GM12878 (cell line): ENCODE measurements at regions not wholly inside any gene's neighbourhood (a gene's known extent, or its start where the extent isn't known, plus 50 kb on each side); places are given as distances from the start of the nearest gene placed in this dataset.

Experiments
- ATAC-seq: fragments of 200-7000 bp; cut with Tn5 transposase; 3 replicates; pipeline ENCODE4 v1.9.1; 2020; ENCODE audit warnings: mild to moderate bottlenecking, moderate library complexity
- BruUV-seq: library from RNA; stranded (reverse); fragments of 400-500 nt; replicated peaks from 2 replicates; lab custom pipeline; 2021; lab: Mats Ljungman, UMichigan
- CTCF ChIA-PET: fragments of 300-600 bp; sonication (Branson Sonifier 250); formaldehyde crosslinking; extraction: SDS; loops from one replicate; lab custom pipeline; 2021; ENCODE audit warnings: inconsistent platforms; lab: Yijun Ruan, JAX
- POLR2A ChIA-PET: fragments of 350-600 bp; formaldehyde crosslinking; extraction: SDS; loops from one replicate; lab custom pipeline; 2021; ENCODE audit warnings: inconsistent platforms; lab: Charles Lee
- RAD21 ChIA-PET: fragments of 300-600 bp; sonication (Branson Sonifier 250); formaldehyde crosslinking; loops from one replicate; lab custom pipeline; 2023; ENCODE audit warnings: antibody characterized with exemption; ENCODE audit not compliant: unreplicated experiment; lab: Charles Lee
- SMC1A ChIA-PET: fragments of 300-600 bp; sonication (Branson Sonifier 250); formaldehyde crosslinking; loops from one replicate; lab custom pipeline; 2023; ENCODE audit not compliant: unreplicated experiment, uncharacterized antibody; lab: Charles Lee
- DNase-seq: peaks from one replicate; pipeline ENCODE4 v3.0.0-alpha.2; 2011; ENCODE audit warnings: low read depth, low spot score
- FAIRE-seq: peaks from 3 replicates; lab custom pipeline; 2011; peaks lifted over from hg19 to GRCh38; lab: Jason Lieb, UNC
- H2AFZ ChIP-seq: 2 replicates; pipeline ENCODE4 v1.6.0; 2011; ENCODE audit warnings: low read depth, low read length, control low read depth; ENCODE audit not compliant: control insufficient read depth
- H3K27ac ChIP-seq: 2 replicates; pipeline ENCODE4 v1.5.1; 2011; ENCODE audit warnings: control low read depth; ENCODE audit not compliant: control insufficient read depth, insufficient read depth
- H3K27me3 ChIP-seq, 2 experiments: replicated peaks in 1 of 2; 2 replicates each; pipeline versions ENCODE4 v1.6.0 to v1.6.1; 2011; ENCODE audit warnings: low read length in 1 of 2; ENCODE audit not compliant: control insufficient read depth in 2 of 2, insufficient read depth in 2 of 2
- H3K36me3 ChIP-seq, 2 experiments: 2 replicates each; pipeline ENCODE4 v1.5.1; 2011; ENCODE audit warnings: low read length in 1 of 2; ENCODE audit not compliant: control insufficient read depth in 2 of 2, insufficient read depth in 2 of 2
- H3K4me1 ChIP-seq: 2 replicates; pipeline ENCODE4 v1.6.1; 2011; ENCODE audit warnings: mild to moderate bottlenecking, low read length, moderate library complexity, mixed read lengths; ENCODE audit not compliant: control insufficient read depth, insufficient read depth
- H3K4me2 ChIP-seq: 2 replicates; pipeline ENCODE4 v1.6.0; 2011; ENCODE audit warnings: control low read depth; ENCODE audit not compliant: control insufficient read depth, insufficient read depth
- H3K4me3 ChIP-seq: fragments of 200-600 bp; sonication (generic); 2 replicates; pipeline ENCODE4 v1.5.1; 2016
- H3K79me2 ChIP-seq: 2 replicates; pipeline ENCODE4 v1.6.0; 2011; ENCODE audit warnings: low read length; ENCODE audit not compliant: control insufficient read depth, insufficient read depth
- H3K9ac ChIP-seq: 2 replicates; pipeline ENCODE4 v1.8.0; 2011; ENCODE audit warnings: low read length, control low read depth, mixed read lengths; ENCODE audit not compliant: control insufficient read depth, insufficient read depth
- H3K9me3 ChIP-seq: replicated peaks from 3 replicates; pipeline ENCODE4 v1.5.1; 2011; ENCODE audit warnings: mild to moderate bottlenecking, low read length; ENCODE audit not compliant: control insufficient read depth, insufficient read depth
- H4K20me1 ChIP-seq: 2 replicates; pipeline ENCODE4 v1.6.0; 2011; ENCODE audit not compliant: control insufficient read depth, insufficient read depth
- ATF3 ChIP-seq: IDR thresholded peaks from 2 replicates; pipeline ENCODE4 v1.6.1; 2011; ENCODE audit warnings: low read depth, mild to moderate bottlenecking, low read length, moderate library complexity, borderline replicate concordance; ENCODE audit errors: extremely low read depth
- CEBPB ChIP-seq, 2 experiments: fragments of 150-350 bp in 1 of 2; IDR thresholded peaks; 2 replicates each; pipeline ENCODE4 v1.6.1; 2012 to 2014; ENCODE audit warnings: low read depth in 2 of 2, low read length in 2 of 2, borderline replicate concordance in 1 of 2, inconsistent platforms in 1 of 2
- EGR1 ChIP-seq, 2 experiments: IDR thresholded peaks; 1 replicate in 1 of 2; 2 replicates in 1 of 2; pipeline ENCODE4 v1.6.1; 2011 to 2012; ENCODE audit warnings: low read depth in 2 of 2, low read length in 2 of 2, borderline replicate concordance in 1 of 2, mild to moderate bottlenecking in 1 of 2, moderate library complexity in 1 of 2
- FOXK2 ChIP-seq: fragments of 450-650 bp; IDR thresholded peaks from 2 replicates; pipeline ENCODE4 v1.6.1; 2017; ENCODE audit warnings: mild to moderate bottlenecking, moderate library complexity
- NR2C1 ChIP-seq: fragments of 450-650 bp; IDR thresholded peaks from 2 replicates; pipeline ENCODE4 v1.6.1; 2017; ENCODE audit warnings: antibody characterized with exemption, mild to moderate bottlenecking, moderate library complexity
- WGBS: methylation state at CpG from one replicate; pipeline ENCODE4 v1.1.6; 2016; ENCODE audit warnings: low lambda C conversion rate; ENCODE audit not compliant: insufficient replicate concordance, insufficient coverage; ENCODE audit errors: missing lambda C conversion rate; 5-methylcytosine and 5-hydroxymethylcytosine counted together
- in situ Hi-C: fragments of 300-500 bp; cut with MboI; formaldehyde crosslinking; loops from 9 replicates; pipeline ENCODE4 v1.14.3; 2018; ENCODE audit warnings: mixed read lengths
- intact Hi-C: fragments of 100-400 bp; cut with micrococcal nuclease; formaldehyde crosslinking; loops from one replicate; pipeline ENCODE4 v1.14.2; 2022; ENCODE audit not compliant: unreplicated experiment

GRCh38 chr3:18112674-18113375, 312.3 kb downstream of the SATB1 start:
- Histone ChIP-seq H4K20me1 (no peaks in the 10 kb centered on the region), H3K36me3 (no peaks in the 10 kb centered on the region), H3K9me3 (no peaks in the 10 kb centered on the region), H3K79me2 (no peaks in the 10 kb centered on the region)
- CTCF ChIA-PET = interaction anchor here (1.0 kb wide), 1 partner anchor 122 kb away, joined by 3 read pairs; no protein-coding TSS in a partner anchor
- POLR2A ChIA-PET = no interaction called here
- TF ChIP-seq CEBPB (IDR thresholded peaks at IDR 0.05; ENCODE audit: borderline replicate concordance in 1 of 2, low read depth in 2 of 2, low read length in 2 of 2) (no peak), ATF3 (no peak), NR2C1 (no peak), FOXK2 (no peak), EGR1 (IDR thresholded peaks at IDR 0.05; ENCODE audit: borderline replicate concordance in 1 of 2, low read depth in 2 of 2, low read length in 2 of 2) (no peak)
- TF ChIP-seq, all 136 proteins: peak for 0
- no TSS peak for BruUV-seq
- FAIRE-seq (no peak), ATAC-seq (no peak), DNase-seq (no peak)
- in situ Hi-C loops = no loop called here
- Histone ChIP-seq H2AFZ (no peak overlapping the region), H3K27me3 (no peaks in the 10 kb centered on the region), H3K4me2 (no peak overlapping the region), H3K27ac (no peak overlapping the region), H3K4me3 (no peak overlapping the region), H3K4me1 (no peaks in the 10 kb centered on the region), H3K9ac (no peak overlapping the region)
- WGBS = 46% methylated on average over 5 of the region's 5 CpGs
- ChIA-PET RAD21 (interaction anchor here (1.2 to 2.5 kb wide), 2 partner anchors 9 to 14 kb away, joined by 3 to 16 read pairs; no protein-coding TSS in a partner anchor), SMC1A (interaction anchor here (1.0 to 3.9 kb wide), 3 partner anchors 13 to 218 kb away, joined by 3 to 36 read pairs (median 5); no protein-coding TSS in a partner anchor)
- intact Hi-C loops = no loop called here
